ENCODE measurements at regions not wholly inside any gene's neighbourhood (a gene's known extent, or its start where the extent isn't known, plus 50 kb on each side); places are given as distances from the start of the nearest gene placed in this dataset.

DNA sequence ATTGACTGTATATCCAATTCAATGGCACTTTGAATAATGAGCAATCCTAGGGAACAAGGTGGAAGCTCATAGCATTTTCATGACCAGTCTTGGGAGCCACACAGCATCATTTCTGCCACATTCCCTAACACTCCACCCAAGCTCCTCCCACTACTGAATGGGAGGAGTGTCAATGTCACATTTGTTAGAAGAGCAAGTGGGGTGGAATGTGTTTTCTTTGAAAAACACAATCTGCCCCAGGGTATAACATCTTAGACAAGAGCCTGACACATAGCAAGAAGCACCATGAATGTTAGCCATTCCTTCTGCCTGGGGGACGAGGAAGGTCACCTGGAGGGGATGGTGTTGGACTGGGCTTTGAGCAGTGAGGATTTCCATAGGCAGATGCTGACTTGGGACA lies 258.3 kb upstream of the PMEPA1 start:
- no peak overlapping the region for H3K27ac Mint-ChIP-seq (ENCODE audit: unreplicated experiment)
- Histone ChIP-seq H3K27me3 (replicated peaks; ENCODE audit: control insufficient read depth, insufficient read depth, low read length) (no peaks in the 10 kb centered on the region; the same call in 1 of the 2 replicates), H3K4me3 (ENCODE audit: low read depth, low read length) (no peak overlapping the region), H3K36me3 (ENCODE audit: control insufficient read depth, insufficient read depth, low read length) (no peaks in the 10 kb centered on the region), H3K9me3 (no peaks in the 10 kb centered on the region), H3K4me1 (no peaks in the 10 kb centered on the region)
- ChIA-PET POLR2A (no interaction called here), CTCF (no interaction called here)
- H3K27me3 Mint-ChIP-seq (ENCODE audit: insufficient read depth, unreplicated experiment): peaks cover 10% of the 10 kb centered on the region
- intact Hi-C loops (cut with micrococcal nuclease; ENCODE audit: unreplicated experiment): no loop called here
- no peaks in the 10 kb centered on the region for H3K9me3 Mint-ChIP-seq (ENCODE audit: unreplicated experiment)
- no TSS peak for BruUV-seq (replicated peaks)
- no peaks in the 10 kb centered on the region for H3K4me1 Mint-ChIP-seq (ENCODE audit: low read depth, unreplicated experiment)
- H3K4me3 Mint-ChIP-seq (ENCODE audit: unreplicated experiment): no peak overlapping the region
- no peak for TF ChIP-seq CTCF (IDR thresholded peaks at IDR 0.05; ENCODE audit: insufficient read depth in 1 of 2, low read depth in 1 of 2, low read length in 1 of 2, severe bottlenecking in 1 of 2, unreplicated experiment in 1 of 2)
- no peaks in the 10 kb centered on the region for H3K36me3 Mint-ChIP-seq (ENCODE audit: insufficient read depth, unreplicated experiment)
- no peak for DNase-seq

- Mint-ChIP-seq H3K4me1 (ENCODE audit: low read depth, unreplicated experiment) (no peaks in the 10 kb centered on the region), H3K27ac (ENCODE audit: unreplicated experiment) (no peak overlapping the region), H3K9me3 (ENCODE audit: unreplicated experiment) (no peaks in the 10 kb centered on the region), H3K36me3 (ENCODE audit: insufficient read depth, unreplicated experiment) (no peaks in the 10 kb centered on the region), H3K4me3 (ENCODE audit: unreplicated experiment) (no peak overlapping the region), H3K27me3 (ENCODE audit: insufficient read depth, unreplicated experiment) (peaks cover 10% of the 10 kb centered on the region)
- intact Hi-C loops (cut with micrococcal nuclease; ENCODE audit: unreplicated experiment): no loop called here
- no peaks in the 10 kb centered on the region for H3K4me1 ChIP-seq
- H3K4me3 ChIP-seq (ENCODE audit: low read depth, low read length): no peak overlapping the region
- no peaks in the 10 kb centered on the region; the same call in 1 of the 2 replicates for H3K27me3 ChIP-seq (replicated peaks; ENCODE audit: control insufficient read depth, insufficient read depth, low read length)
- no peaks in the 10 kb centered on the region for H3K36me3 ChIP-seq (ENCODE audit: control insufficient read depth, insufficient read depth, low read length)
- CTCF ChIA-PET: no interaction called here
- POLR2A ChIA-PET: no interaction called here
- DNase-seq: no peak
- TF ChIP-seq CTCF (IDR thresholded peaks at IDR 0.05; ENCODE audit: insufficient read depth in 1 of 2, low read depth in 1 of 2, low read length in 1 of 2, severe bottlenecking in 1 of 2, unreplicated experiment in 1 of 2): no peak
- no peaks in the 10 kb centered on the region for H3K9me3 ChIP-seq
- no TSS peak for BruUV-seq (replicated peaks)
These were observed 257.5 kb upstream of the PMEPA1 start for GRCh38 chr20:57967364-57967763.

DNA sequence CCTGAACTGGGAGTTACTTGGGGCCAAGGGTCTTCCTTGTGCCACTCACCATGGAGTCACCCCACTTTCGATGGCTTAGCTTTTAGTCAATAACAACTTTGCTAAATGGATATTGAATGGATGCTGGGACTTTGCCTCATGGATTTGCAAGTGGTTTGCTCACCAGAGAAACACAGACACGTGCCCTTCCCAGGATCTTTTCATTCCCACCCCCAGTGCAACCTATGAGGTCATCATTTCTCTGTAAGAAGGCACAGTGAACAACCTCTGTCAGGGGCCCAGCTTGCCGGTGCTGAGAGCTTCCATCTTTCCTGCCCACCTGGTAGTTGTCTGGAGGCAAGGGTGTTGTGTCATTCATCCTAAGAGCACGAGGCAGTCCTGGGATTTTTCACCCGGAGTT lies 256.8 kb upstream of the PMEPA1 start:
- no TSS peak for BruUV-seq (replicated peaks)
- DNase-seq: no peak
- ChIA-PET POLR2A (no interaction called here), CTCF (no interaction called here)
- Histone ChIP-seq H3K4me1 (no peaks in the 10 kb centered on the region), H3K9me3 (no peaks in the 10 kb centered on the region), H3K27me3 (replicated peaks; ENCODE audit: control insufficient read depth, insufficient read depth, low read length) (no peaks in the 10 kb centered on the region; the same call in 1 of the 2 replicates), H3K36me3 (ENCODE audit: control insufficient read depth, insufficient read depth, low read length) (no peaks in the 10 kb centered on the region), H3K4me3 (ENCODE audit: low read depth, low read length) (no peak overlapping the region)
- H3K27me3 Mint-ChIP-seq (ENCODE audit: insufficient read depth, unreplicated experiment): peaks cover 10% of the 10 kb centered on the region
- intact Hi-C loops (cut with micrococcal nuclease; ENCODE audit: unreplicated experiment): no loop called here
- H3K4me3 Mint-ChIP-seq (ENCODE audit: unreplicated experiment): no peak overlapping the region
- no peak for TF ChIP-seq CTCF (IDR thresholded peaks at IDR 0.05; ENCODE audit: insufficient read depth in 1 of 2, low read depth in 1 of 2, low read length in 1 of 2, severe bottlenecking in 1 of 2, unreplicated experiment in 1 of 2)
- H3K9me3 Mint-ChIP-seq (ENCODE audit: unreplicated experiment): no peaks in the 10 kb centered on the region
- H3K27ac Mint-ChIP-seq (ENCODE audit: unreplicated experiment): no peak overlapping the region
- H3K4me1 Mint-ChIP-seq (ENCODE audit: low read depth, unreplicated experiment): no peaks in the 10 kb centered on the region
- no peaks in the 10 kb centered on the region for H3K36me3 Mint-ChIP-seq (ENCODE audit: insufficient read depth, unreplicated experiment)
